PC-9 (cell line): ENCODE measurements at regions not wholly inside any gene's neighbourhood (a gene's known extent, or its start where the extent isn't known, plus 50 kb on each side); places are given as distances from the start of the nearest gene placed in this dataset.

ENCODE experiments used
- BruUV-seq: library from RNA; stranded (reverse); fragments of 400-500 nt; replicated peaks from 2 replicates; lab custom pipeline; 2021; lab: Mats Ljungman, UMichigan
- CTCF ChIA-PET: fragments of 300-600 bp; sonication (Branson Sonifier 250); formaldehyde crosslinking; loops from one replicate; lab custom pipeline; 2022; ENCODE audit warnings: antibody characterized with exemption; lab: Charles Lee
- POLR2A ChIA-PET: fragments of 300-600 bp; sonication (Branson Sonifier 250); formaldehyde crosslinking; loops from one replicate; lab custom pipeline; 2022; ENCODE audit warnings: antibody characterized with exemption; ENCODE audit not compliant: unreplicated experiment; lab: Charles Lee
- DNase-seq, 2 experiments: peaks; one replicate each; pipeline versions ENCODE4 v3.0.0 to v3.0.0-alpha.2; 2015 to 2022; ENCODE audit warnings: mixed read lengths in 1 of 2
- H2AFZ ChIP-seq: fragments of 200-600 bp; sonication (generic); 2 replicates; pipeline ENCODE4 v1.8.1; 2017; ENCODE audit warnings: antibody characterized with exemption
- H3F3A ChIP-seq: fragments of 200-600 bp; sonication (generic); 2 replicates; pipeline ENCODE4 v1.8.1; 2017; ENCODE audit warnings: antibody characterized with exemption, mild to moderate bottlenecking, low read depth; ENCODE audit not compliant: insufficient read depth
- H3K27ac ChIP-seq: fragments of 200-600 bp; sonication (generic); 2 replicates; pipeline ENCODE4 v1.6.1; 2016; ENCODE audit warnings: mixed run types
- H3K27me3 ChIP-seq: fragments of 200-600 bp; sonication (generic); 2 replicates; pipeline ENCODE4 v1.6.1; 2016; ENCODE audit warnings: low read depth, mixed run types; ENCODE audit not compliant: insufficient read depth
- H3K36me3 ChIP-seq: fragments of 200-600 bp; sonication (generic); 2 replicates; pipeline ENCODE4 v1.6.1; 2016; ENCODE audit warnings: low read depth, mixed run types
- H3K4me1 ChIP-seq: fragments of 200-600 bp; sonication (generic); replicated peaks from 2 replicates; pipeline ENCODE4 v1.6.1; 2016; ENCODE audit warnings: mixed run types; ENCODE audit not compliant: insufficient read depth
- H3K4me2 ChIP-seq: fragments of 200-600 bp; sonication (generic); 2 replicates; pipeline ENCODE4 v1.6.1; 2017; ENCODE audit warnings: mixed run types
- H3K4me3 ChIP-seq: fragments of 200-600 bp; sonication (generic); 2 replicates; pipeline ENCODE4 v1.6.1; 2016; ENCODE audit warnings: mixed run types
- H3K79me2 ChIP-seq: fragments of 200-600 bp; sonication (generic); 2 replicates; pipeline ENCODE4 v1.6.1; 2017; ENCODE audit warnings: low read depth, mixed run types
- H3K9me2 ChIP-seq: fragments of 200-600 bp; sonication (generic); 2 replicates; pipeline ENCODE4 v1.8.1; 2017; ENCODE audit warnings: mild to moderate bottlenecking; ENCODE audit not compliant: insufficient read depth
- H3K9me3 ChIP-seq: fragments of 200-600 bp; sonication (generic); 2 replicates; pipeline ENCODE4 v1.8.1; 2016; ENCODE audit warnings: low read depth; ENCODE audit not compliant: insufficient read depth
- H4K20me1 ChIP-seq: fragments of 200-600 bp; sonication (generic); 2 replicates; pipeline ENCODE4 v1.8.1; 2017; ENCODE audit not compliant: insufficient read depth
- EZH2 ChIP-seq: fragments of 200-600 bp; sonication (generic); IDR thresholded peaks from 2 replicates; pipeline ENCODE4 v1.8.0; 2017; ENCODE audit warnings: antibody characterized with exemption, low read depth
- intact Hi-C: fragments of 100-400 bp; cut with micrococcal nuclease; formaldehyde crosslinking; loops from one replicate; pipeline ENCODE4 v1.10.0; 2022; ENCODE audit not compliant: unreplicated experiment
- TF ChIP-seq, protein P1 (sequence below): fragments of 200-600 bp; sonication (generic); conservative IDR thresholded peaks from 2 replicates; pipeline ENCODE4 v1.6.1; 2017; ENCODE audit warnings: mixed run types, antibody characterized with exemption, mild to moderate bottlenecking, moderate library complexity

DNA sequence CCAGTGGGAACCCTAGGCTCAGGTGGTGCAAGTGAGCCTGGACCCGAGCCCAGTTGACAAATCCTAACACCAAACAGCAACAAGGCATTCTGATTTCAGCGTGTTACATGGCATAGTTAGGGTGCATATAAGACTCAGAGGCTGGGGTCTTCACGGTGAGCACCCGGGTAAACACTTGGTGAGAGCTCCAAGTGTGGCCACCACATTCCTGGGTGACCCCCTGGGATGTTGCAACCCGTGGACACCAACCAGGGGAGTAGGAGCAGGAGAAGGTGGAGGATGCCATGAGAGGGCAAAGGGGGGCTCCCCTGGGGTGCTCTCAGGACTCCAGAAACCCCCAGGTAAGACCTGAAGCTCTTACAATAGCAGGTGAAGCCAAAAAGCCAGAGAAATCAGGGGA lies 69.9 kb upstream of the CDH5 start:
- H3F3A ChIP-seq: no peaks in the 10 kb centered on the region
- H3K9me3 ChIP-seq: no peaks in the 10 kb centered on the region; the same call in 1 of the 2 replicates
- intact Hi-C loops: no loop called here
- DNase-seq: no peak
- H3K36me3 ChIP-seq: no peaks in the 10 kb centered on the region
- H3K9me2 ChIP-seq: no peaks in the 10 kb centered on the region
- H3K79me2 ChIP-seq: no peaks in the 10 kb centered on the region
- H3K27me3 ChIP-seq: no peaks in the 10 kb centered on the region
- TF ChIP-seq, protein P1, sequence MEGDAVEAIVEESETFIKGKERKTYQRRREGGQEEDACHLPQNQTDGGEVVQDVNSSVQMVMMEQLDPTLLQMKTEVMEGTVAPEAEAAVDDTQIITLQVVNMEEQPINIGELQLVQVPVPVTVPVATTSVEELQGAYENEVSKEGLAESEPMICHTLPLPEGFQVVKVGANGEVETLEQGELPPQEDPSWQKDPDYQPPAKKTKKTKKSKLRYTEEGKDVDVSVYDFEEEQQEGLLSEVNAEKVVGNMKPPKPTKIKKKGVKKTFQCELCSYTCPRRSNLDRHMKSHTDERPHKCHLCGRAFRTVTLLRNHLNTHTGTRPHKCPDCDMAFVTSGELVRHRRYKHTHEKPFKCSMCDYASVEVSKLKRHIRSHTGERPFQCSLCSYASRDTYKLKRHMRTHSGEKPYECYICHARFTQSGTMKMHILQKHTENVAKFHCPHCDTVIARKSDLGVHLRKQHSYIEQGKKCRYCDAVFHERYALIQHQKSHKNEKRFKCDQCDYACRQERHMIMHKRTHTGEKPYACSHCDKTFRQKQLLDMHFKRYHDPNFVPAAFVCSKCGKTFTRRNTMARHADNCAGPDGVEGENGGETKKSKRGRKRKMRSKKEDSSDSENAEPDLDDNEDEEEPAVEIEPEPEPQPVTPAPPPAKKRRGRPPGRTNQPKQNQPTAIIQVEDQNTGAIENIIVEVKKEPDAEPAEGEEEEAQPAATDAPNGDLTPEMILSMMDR: no peak
- TF ChIP-seq EZH2: no peak
- peak overlapping the region; percentile 12; the same call in 1 of the 2 replicates for H3K4me2 ChIP-seq
- no peak overlapping the region for H3K4me3 ChIP-seq
- CTCF ChIA-PET: no interaction called here
- no peak overlapping the region for H2AFZ ChIP-seq
- peaks cover 22% of the 10 kb centered on the region for H3K4me1 ChIP-seq
- POLR2A ChIA-PET: no interaction called here
- no peaks in the 10 kb centered on the region for H4K20me1 ChIP-seq
- no peak overlapping the region for H3K27ac ChIP-seq
- BruUV-seq: no TSS peak

DNA sequence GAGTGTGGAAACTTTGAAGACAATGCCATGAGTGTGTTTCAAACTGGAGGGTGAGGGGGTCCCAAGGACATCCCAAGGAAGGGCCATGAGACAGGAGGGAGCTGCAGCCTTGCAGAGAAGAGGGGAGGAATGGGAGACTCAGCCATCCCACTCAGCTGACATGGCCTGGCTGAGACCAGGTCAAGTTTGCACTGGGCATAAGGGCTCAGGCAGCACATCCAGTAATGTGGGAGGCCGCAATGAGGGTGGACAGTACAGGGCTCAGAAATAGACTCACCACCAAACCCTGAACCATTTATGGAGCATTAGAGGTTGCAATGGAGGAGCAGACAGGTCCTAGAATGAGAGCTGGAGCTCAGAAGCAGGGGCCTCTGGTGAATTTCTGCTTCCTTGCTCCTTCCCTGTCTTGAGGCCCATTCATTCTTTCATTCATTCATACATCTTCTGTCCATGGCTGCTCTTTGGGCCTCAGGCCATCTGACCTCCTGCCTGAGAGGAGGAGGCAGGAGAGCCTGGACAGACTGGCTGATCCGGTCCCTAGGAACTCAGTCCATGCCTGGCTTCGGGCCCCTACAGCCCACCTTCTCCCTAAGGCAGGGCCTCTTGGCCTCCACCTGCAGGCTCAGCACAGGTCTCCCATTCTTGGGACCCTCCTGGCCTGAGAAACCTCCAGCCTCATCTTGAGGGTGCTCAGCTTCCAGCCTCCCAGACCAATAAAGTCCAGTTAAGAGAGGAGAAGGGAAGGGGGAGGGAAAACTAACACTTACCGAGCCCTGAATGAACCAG lies 70.5 kb upstream of the CDH5 start:
- H3K4me2 ChIP-seq: peak overlapping the region; percentile 12; the same call in 1 of the 2 replicates
- TF ChIP-seq EZH2: no peak
- TF ChIP-seq, protein P1: no peak
- H3K36me3 ChIP-seq: no peaks in the 10 kb centered on the region
- no peak overlapping the region for H2AFZ ChIP-seq
- intact Hi-C loops: no loop called here
- DNase-seq: peak in 1 of 2 experiments; percentile 54
- no peak overlapping the region for H3K27ac ChIP-seq
- CTCF ChIA-PET: no interaction called here
- no peaks in the 10 kb centered on the region for H4K20me1 ChIP-seq
- no peak overlapping the region for H3K4me3 ChIP-seq
- no peaks in the 10 kb centered on the region for H3K79me2 ChIP-seq
- H3K9me2 ChIP-seq: no peaks in the 10 kb centered on the region
- no peaks in the 10 kb centered on the region for H3F3A ChIP-seq
- H3K27me3 ChIP-seq: no peaks in the 10 kb centered on the region
- H3K4me1 ChIP-seq: peaks cover 22% of the 10 kb centered on the region
- BruUV-seq: no TSS peak
- POLR2A ChIA-PET: no interaction called here
- H3K9me3 ChIP-seq: no peaks in the 10 kb centered on the region; the same call in 1 of the 2 replicates

DNA sequence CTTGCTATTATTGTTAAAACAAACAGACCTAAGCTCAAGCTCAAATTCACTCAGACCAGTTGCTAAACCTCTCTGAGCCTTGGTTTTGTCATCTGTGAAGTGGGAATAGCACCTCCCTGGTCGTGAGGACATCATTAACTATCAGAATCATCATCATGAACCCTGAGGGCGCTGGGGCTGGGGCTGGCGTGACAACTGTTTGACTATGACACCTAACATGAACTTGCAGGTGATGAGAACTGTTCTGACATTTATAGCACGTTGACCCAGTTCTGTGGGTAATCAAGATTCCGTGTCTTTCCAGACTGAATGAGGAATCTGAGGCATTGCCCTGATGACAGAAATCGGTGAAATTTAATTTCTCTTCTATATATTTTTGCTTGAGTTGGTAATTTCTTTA lies 71.3 kb upstream of the CDH5 start:
- no peak overlapping the region for H3K4me2 ChIP-seq
- no peaks in the 10 kb centered on the region for H3K9me3 ChIP-seq
- H3K4me3 ChIP-seq: no peak overlapping the region
- no peak overlapping the region for H3K27ac ChIP-seq
- CTCF ChIA-PET: no interaction called here
- no peaks in the 10 kb centered on the region for H3F3A ChIP-seq
- TF ChIP-seq, protein P1: no peak
- TF ChIP-seq EZH2: no peak
- POLR2A ChIA-PET: no interaction called here
- H3K9me2 ChIP-seq: no peaks in the 10 kb centered on the region
- H2AFZ ChIP-seq: no peak overlapping the region
- H3K27me3 ChIP-seq: no peaks in the 10 kb centered on the region
- no peaks in the 10 kb centered on the region for H3K36me3 ChIP-seq
- H3K4me1 ChIP-seq: peaks cover 22% of the 10 kb centered on the region
- no peaks in the 10 kb centered on the region for H4K20me1 ChIP-seq
- BruUV-seq: no TSS peak
- intact Hi-C loops: no loop called here
- no peak for DNase-seq
- no peaks in the 10 kb centered on the region for H3K79me2 ChIP-seq
